ENCODE measurements at regions not wholly inside any gene's neighbourhood (a gene's known extent, or its start where the extent isn't known, plus 50 kb on each side); places are given as distances from the start of the nearest gene placed in this dataset.
"Not testable (repeated sequence)": the region's sequence is repeated elsewhere in the genome, so short reads cannot be mapped to it uniquely, and the experiment has no call there.

DNA sequence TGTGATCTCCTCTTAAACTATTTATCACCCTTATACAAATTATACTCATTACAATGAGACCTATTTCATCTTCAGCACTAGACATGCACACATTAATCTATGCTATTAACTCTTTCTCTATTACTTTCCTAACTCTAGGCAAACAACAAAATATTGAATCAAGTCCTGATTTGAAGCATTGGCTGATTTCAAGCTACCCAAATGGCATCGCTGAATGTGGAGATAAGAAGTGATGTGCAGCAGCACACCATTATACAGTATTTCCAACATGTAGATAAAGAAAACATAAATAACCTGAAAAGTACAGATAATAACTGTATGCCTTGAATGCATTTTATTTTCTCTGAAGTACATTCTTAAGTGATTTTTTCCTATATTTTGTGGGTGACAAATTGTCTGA lies 268.6 kb upstream of the GULP1 start:
- Mint-ChIP-seq H3K4me1 (ENCODE audit: low read depth, unreplicated experiment) (no peaks in the 10 kb centered on the region), H3K4me3 (ENCODE audit: low read depth, unreplicated experiment) (no peak overlapping the region), H3K27ac (ENCODE audit: unreplicated experiment) (no peak overlapping the region), H3K27me3 (ENCODE audit: unreplicated experiment) (no peaks in the 10 kb centered on the region), H3K9me3 (ENCODE audit: low read depth, unreplicated experiment) (no peaks in the 10 kb centered on the region), H3K36me3 (ENCODE audit: insufficient read depth, unreplicated experiment) (no peaks in the 10 kb centered on the region)
- no peak for DNase-seq
- intact Hi-C loops (cut with micrococcal nuclease; ENCODE audit: unreplicated experiment), result no loop called here
- CTCF ChIA-PET, result no interaction called here
- BruUV-seq (replicated peaks), result no TSS peak
- TF ChIP-seq, protein P1, sequence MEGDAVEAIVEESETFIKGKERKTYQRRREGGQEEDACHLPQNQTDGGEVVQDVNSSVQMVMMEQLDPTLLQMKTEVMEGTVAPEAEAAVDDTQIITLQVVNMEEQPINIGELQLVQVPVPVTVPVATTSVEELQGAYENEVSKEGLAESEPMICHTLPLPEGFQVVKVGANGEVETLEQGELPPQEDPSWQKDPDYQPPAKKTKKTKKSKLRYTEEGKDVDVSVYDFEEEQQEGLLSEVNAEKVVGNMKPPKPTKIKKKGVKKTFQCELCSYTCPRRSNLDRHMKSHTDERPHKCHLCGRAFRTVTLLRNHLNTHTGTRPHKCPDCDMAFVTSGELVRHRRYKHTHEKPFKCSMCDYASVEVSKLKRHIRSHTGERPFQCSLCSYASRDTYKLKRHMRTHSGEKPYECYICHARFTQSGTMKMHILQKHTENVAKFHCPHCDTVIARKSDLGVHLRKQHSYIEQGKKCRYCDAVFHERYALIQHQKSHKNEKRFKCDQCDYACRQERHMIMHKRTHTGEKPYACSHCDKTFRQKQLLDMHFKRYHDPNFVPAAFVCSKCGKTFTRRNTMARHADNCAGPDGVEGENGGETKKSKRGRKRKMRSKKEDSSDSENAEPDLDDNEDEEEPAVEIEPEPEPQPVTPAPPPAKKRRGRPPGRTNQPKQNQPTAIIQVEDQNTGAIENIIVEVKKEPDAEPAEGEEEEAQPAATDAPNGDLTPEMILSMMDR (IDR thresholded peaks at IDR 0.05; ENCODE audit: unreplicated experiment), result no peak

DNA sequence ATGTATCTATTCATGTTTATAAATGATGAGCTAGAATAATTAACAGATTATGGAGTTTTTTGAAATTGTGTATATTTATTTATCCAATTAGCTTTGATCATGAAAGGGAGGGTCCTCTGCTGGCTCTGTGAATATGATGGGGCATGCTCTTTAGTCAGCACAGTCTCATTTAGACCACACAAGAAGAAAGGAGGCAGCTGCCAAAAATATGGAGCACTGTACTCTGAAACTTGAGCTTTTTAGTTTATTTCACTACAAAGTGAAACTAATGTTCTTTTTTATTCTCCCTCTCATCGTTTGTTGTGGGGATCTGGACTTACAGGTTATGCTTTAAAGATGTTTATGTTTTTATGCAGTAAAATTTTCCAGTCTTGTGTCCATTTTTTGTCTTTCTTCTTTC lies 266.9 kb upstream of the GULP1 start:
- H3K27ac Mint-ChIP-seq (ENCODE audit: unreplicated experiment), result no peak overlapping the region
- BruUV-seq (replicated peaks), result no TSS peak
- H3K36me3 Mint-ChIP-seq (ENCODE audit: insufficient read depth, unreplicated experiment), result no peaks in the 10 kb centered on the region
- no peaks in the 10 kb centered on the region for H3K27me3 Mint-ChIP-seq (ENCODE audit: unreplicated experiment)
- no peak overlapping the region for H3K4me3 Mint-ChIP-seq (ENCODE audit: low read depth, unreplicated experiment)
- TF ChIP-seq, protein P1 (IDR thresholded peaks at IDR 0.05; ENCODE audit: unreplicated experiment), result no peak
- intact Hi-C loops (cut with micrococcal nuclease; ENCODE audit: unreplicated experiment), result no loop called here
- CTCF ChIA-PET, result interaction anchor here (0.5 kb wide), 1 partner anchor 191 kb away, joined by 4 read pairs; no protein-coding TSS in a partner anchor
- no peaks in the 10 kb centered on the region for H3K4me1 Mint-ChIP-seq (ENCODE audit: low read depth, unreplicated experiment)
- no peaks in the 10 kb centered on the region for H3K9me3 Mint-ChIP-seq (ENCODE audit: low read depth, unreplicated experiment)
- DNase-seq, result no peak

GRCh38 chr2:188028739-188029138 lies 262.9 kb upstream of the GULP1 start:
- no peaks in the 10 kb centered on the region for H3K9me3 Mint-ChIP-seq (ENCODE audit: low read depth, unreplicated experiment)
- CTCF ChIA-PET, result no interaction called here
- no peaks in the 10 kb centered on the region for H3K4me1 Mint-ChIP-seq (ENCODE audit: low read depth, unreplicated experiment)
- TF ChIP-seq, protein P1 (IDR thresholded peaks at IDR 0.05; ENCODE audit: unreplicated experiment), result no peak
- intact Hi-C loops (cut with micrococcal nuclease; ENCODE audit: unreplicated experiment), result no loop called here
- no peaks in the 10 kb centered on the region for H3K27me3 Mint-ChIP-seq (ENCODE audit: unreplicated experiment)
- no peak for DNase-seq
- H3K4me3 Mint-ChIP-seq (ENCODE audit: low read depth, unreplicated experiment), result no peak overlapping the region
- H3K36me3 Mint-ChIP-seq (ENCODE audit: insufficient read depth, unreplicated experiment), result no peaks in the 10 kb centered on the region
- no TSS peak for BruUV-seq (replicated peaks)
- no peak overlapping the region for H3K27ac Mint-ChIP-seq (ENCODE audit: unreplicated experiment)

- no peak overlapping the region for H3K27ac Mint-ChIP-seq (ENCODE audit: unreplicated experiment)
- TF ChIP-seq, protein P1 (IDR thresholded peaks at IDR 0.05; ENCODE audit: unreplicated experiment), result no peak
- CTCF ChIA-PET, result no interaction called here
- H3K4me3 Mint-ChIP-seq (ENCODE audit: low read depth, unreplicated experiment), result no peak overlapping the region
- H3K4me1 Mint-ChIP-seq (ENCODE audit: low read depth, unreplicated experiment), result no peaks in the 10 kb centered on the region
- H3K36me3 Mint-ChIP-seq (ENCODE audit: insufficient read depth, unreplicated experiment), result no peaks in the 10 kb centered on the region
- H3K27me3 Mint-ChIP-seq (ENCODE audit: unreplicated experiment), result no peaks in the 10 kb centered on the region
- no TSS peak for BruUV-seq (replicated peaks)
- no peak for DNase-seq
- H3K9me3 Mint-ChIP-seq (ENCODE audit: low read depth, unreplicated experiment), result no peaks in the 10 kb centered on the region
- intact Hi-C loops (cut with micrococcal nuclease; ENCODE audit: unreplicated experiment), result no loop called here
Observed at GRCh38 chr2:188032306-188032705, 259.4 kb upstream of the GULP1 start.

DNA sequence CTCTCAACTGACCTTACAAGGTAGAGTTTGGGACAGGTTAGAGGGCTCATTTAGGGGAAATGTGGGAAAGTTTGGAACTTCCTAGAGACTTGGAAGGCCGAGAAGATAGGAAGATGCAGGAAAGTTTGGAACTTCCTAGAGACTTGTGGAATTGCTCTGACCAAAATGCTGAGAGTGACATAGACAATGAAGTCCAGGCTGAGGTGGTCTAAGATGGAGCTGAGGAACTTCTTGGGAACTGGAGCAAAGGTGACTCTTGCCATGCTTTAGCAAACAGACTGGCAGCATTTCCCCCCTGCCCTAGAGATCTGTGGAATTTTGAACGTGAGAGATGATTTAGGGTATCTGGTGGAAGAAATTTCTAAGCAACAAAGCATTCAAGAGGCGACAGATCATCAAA lies 258.9 kb upstream of the GULP1 start:
- intact Hi-C loops (cut with micrococcal nuclease; ENCODE audit: unreplicated experiment), result no loop called here
- TF ChIP-seq, protein P1 (IDR thresholded peaks at IDR 0.05; ENCODE audit: unreplicated experiment), result no peak
- no peaks in the 10 kb centered on the region for H3K27me3 Mint-ChIP-seq (ENCODE audit: unreplicated experiment)
- BruUV-seq (replicated peaks), result no TSS peak
- CTCF ChIA-PET, result no interaction called here
- H3K4me3 Mint-ChIP-seq (ENCODE audit: low read depth, unreplicated experiment), result no peak overlapping the region
- no peaks in the 10 kb centered on the region for H3K36me3 Mint-ChIP-seq (ENCODE audit: insufficient read depth, unreplicated experiment)
- no peak for DNase-seq
- H3K27ac Mint-ChIP-seq (ENCODE audit: unreplicated experiment), result no peak overlapping the region
- H3K4me1 Mint-ChIP-seq (ENCODE audit: low read depth, unreplicated experiment), result no peaks in the 10 kb centered on the region
- H3K9me3 Mint-ChIP-seq (ENCODE audit: low read depth, unreplicated experiment), result no peaks in the 10 kb centered on the region

DNA sequence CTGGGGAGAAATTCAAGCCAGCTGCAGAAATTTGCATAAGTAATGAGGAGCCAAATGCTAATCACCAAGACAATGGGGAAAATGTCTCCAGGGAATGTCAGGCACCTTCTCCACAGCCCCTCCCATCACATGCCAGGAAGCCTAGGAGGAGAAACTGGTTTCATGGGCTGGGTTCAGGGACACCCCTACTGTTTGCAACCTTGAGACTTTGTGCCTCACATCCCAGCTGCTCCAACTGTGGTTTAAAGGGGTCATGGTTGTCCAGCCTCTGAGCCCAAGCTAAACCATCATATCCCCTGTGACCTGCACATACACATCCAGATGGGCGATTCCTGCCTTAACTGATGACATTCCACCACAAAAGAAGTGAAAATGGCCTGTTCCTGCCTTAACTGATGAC lies 258.4 kb upstream of the GULP1 start:
- H3K36me3 Mint-ChIP-seq (ENCODE audit: insufficient read depth, unreplicated experiment); H3K9me3 Mint-ChIP-seq (ENCODE audit: low read depth, unreplicated experiment); H3K4me3 Mint-ChIP-seq (ENCODE audit: low read depth, unreplicated experiment); H3K4me1 Mint-ChIP-seq (ENCODE audit: low read depth, unreplicated experiment); DNase-seq; BruUV-seq (replicated peaks); H3K27ac Mint-ChIP-seq (ENCODE audit: unreplicated experiment); H3K27me3 Mint-ChIP-seq (ENCODE audit: unreplicated experiment); intact Hi-C loops (cut with micrococcal nuclease; ENCODE audit: unreplicated experiment); CTCF ChIA-PET: not testable (repeated sequence)

DNA sequence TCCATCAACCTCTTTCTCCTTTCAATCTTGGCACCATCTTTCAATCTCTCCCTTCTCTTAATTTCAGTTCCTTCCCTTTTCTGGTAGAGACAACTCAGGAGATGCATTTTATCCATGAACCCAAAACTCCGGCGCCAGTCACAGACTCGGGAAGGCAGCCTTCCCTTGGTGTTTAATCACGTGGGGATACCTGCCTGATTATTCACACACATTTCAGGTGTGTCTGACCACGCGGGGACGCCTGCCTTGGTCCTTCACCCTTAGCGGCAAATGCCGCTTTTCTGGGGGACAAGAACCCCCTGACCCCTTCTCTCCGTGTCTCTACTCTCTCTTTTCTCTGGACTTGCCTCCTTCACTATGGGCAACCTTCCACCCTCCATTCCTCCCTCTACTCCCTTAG lies 257.6 kb upstream of the GULP1 start:
- H3K27me3 Mint-ChIP-seq (ENCODE audit: unreplicated experiment); H3K27ac Mint-ChIP-seq (ENCODE audit: unreplicated experiment); H3K4me1 Mint-ChIP-seq (ENCODE audit: low read depth, unreplicated experiment); H3K9me3 Mint-ChIP-seq (ENCODE audit: low read depth, unreplicated experiment); H3K4me3 Mint-ChIP-seq (ENCODE audit: low read depth, unreplicated experiment); H3K36me3 Mint-ChIP-seq (ENCODE audit: insufficient read depth, unreplicated experiment); CTCF ChIA-PET; intact Hi-C loops (cut with micrococcal nuclease; ENCODE audit: unreplicated experiment); BruUV-seq (replicated peaks); DNase-seq: not testable (repeated sequence)
